ENCODE measurements at regions not wholly inside any gene's neighbourhood (a gene's known extent, or its start where the extent isn't known, plus 50 kb on each side); places are given as distances from the start of the nearest gene placed in this dataset.

DNA sequence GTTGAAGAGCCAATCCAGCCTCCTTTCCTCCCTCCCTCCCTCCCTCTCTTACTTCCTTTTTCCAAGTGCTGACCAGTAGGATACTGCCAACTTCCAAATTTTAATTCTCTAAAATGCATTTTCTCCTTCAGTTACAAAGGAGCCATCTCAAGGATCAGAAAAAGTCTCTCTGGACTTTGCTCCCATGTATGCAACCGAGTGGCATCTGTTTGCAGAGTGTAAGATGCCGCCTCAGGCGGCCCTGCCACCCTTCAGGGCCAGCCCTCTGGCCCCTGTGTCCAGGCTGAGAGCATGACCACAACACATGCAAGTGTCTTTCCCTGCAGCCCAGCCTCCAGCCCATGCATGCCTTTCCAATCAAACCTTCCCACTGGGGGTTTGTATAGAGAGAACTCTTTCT is 205.3 kb upstream of the RAB4A start:
- TF ChIP-seq SUZ12 (IDR thresholded peaks at IDR 0.05; ENCODE audit: extremely low read depth, insufficient read depth, insufficient read length) (no peak), ZNF274 (IDR thresholded peaks at IDR 0.05; ENCODE audit: low read depth, low read length) (no peak), YY1 (IDR thresholded peaks at IDR 0.05; ENCODE audit: insufficient read depth, insufficient read length) (no peak)

Measured in NT2/D1 (cell line).